Upper lobe of left lung (tissue), 4 donors: ENCODE measurements at regions not wholly inside any gene's neighbourhood (a gene's known extent, or its start where the extent isn't known, plus 50 kb on each side); places are given as distances from the start of the nearest gene placed in this dataset.

ENCODE experiments used
- CTCF ChIP-seq, 6 experiments: fragments of 450-650 bp in 4 of 6; fragments of 200-600 bp in 2 of 6; sonication (generic) in 2 of 6; IDR thresholded peaks; one replicate each; pipeline ENCODE4 v1.5.1; 2016 to 2019; ENCODE audit warnings: antibody characterized with exemption in 6 of 6
- POLR2AphosphoS5 ChIP-seq, 2 donors: sonication (generic); formaldehyde crosslinking; IDR thresholded peaks; one replicate each; pipeline ENCODE4 v1.5.1; 2017; ENCODE audit warnings: antibody characterized with exemption in 2 of 2

DNA sequence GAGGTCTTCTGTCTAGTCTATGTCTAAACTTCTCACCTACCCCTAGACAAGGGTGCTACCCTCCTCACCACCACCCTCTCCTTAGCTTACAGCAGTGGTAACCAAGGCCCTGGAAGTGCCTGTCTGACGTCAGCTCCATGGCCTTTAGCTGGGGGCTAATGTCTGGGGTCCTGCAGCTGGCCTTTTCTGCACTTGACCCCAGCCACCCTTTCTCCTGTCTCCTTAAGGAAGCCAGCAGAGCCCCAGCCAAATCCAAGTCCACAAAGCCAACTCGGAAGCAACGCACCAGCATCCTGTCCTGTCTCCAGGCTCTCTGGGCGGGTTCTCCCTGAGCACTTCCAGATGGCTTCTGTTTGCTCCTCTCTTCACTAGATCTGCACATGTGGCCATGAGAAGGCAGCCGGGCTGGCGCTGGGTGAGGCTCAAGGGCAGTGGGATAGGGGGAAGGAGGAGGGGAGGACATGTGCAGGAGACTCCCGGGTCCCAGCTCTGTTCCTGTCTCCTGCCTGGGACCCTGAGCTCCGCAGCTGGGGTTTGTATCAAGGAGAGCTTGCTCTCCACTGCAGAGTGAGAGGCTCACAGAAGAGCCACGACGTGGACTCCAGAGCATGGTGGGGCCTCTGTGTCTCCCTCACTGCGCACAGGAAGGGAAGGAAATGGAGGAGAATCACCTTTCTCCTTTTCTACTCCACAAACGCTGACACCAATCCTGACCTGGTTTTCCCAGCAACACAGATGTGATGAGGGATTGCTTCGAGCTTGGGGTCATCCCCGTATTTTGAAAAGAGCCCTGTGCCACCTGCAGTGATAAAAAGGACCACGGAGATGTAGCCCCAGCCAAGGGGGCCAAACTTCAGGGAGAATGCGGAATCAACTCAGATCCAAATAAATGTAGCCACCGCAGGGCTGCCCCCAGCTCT, 204.2 kb downstream of the USP12 start:
- TF ChIP-seq CTCF (IDR thresholded peaks at IDR 0.05) = no peak
- no peak for TF ChIP-seq POLR2AphosphoS5 (IDR thresholded peaks at IDR 0.05)
